Glutamatergic neuron (in vitro differentiated cells): ENCODE measurements at regions not wholly inside any gene's neighbourhood (a gene's known extent, or its start where the extent isn't known, plus 50 kb on each side); places are given as distances from the start of the nearest gene placed in this dataset.

Source experiments
- DNase-seq: peaks from one replicate; pipeline ENCODE4 v3.0.0; 2022
- H3K27ac Mint-ChIP-seq: one replicate; pipeline ENCODE4 v1.8.0; 2020; ENCODE audit warnings: mild to moderate bottlenecking, mixed read lengths, inconsistent platforms; ENCODE audit not compliant: unreplicated experiment
- H3K27me3 Mint-ChIP-seq: one replicate; pipeline ENCODE4 v1.8.0; 2020; ENCODE audit warnings: mild to moderate bottlenecking, moderate library complexity, mixed read lengths, inconsistent platforms; ENCODE audit not compliant: unreplicated experiment
- H3K36me3 Mint-ChIP-seq: one replicate; pipeline ENCODE4 v1.8.0; 2020; ENCODE audit warnings: mild to moderate bottlenecking, mixed read lengths, inconsistent platforms; ENCODE audit not compliant: unreplicated experiment
- H3K4me1 Mint-ChIP-seq: one replicate; pipeline ENCODE4 v1.8.0; 2020; ENCODE audit warnings: mild to moderate bottlenecking, low read depth, mixed read lengths, inconsistent platforms; ENCODE audit not compliant: unreplicated experiment
- H3K4me3 Mint-ChIP-seq: one replicate; pipeline ENCODE4 v1.8.0; 2020; ENCODE audit warnings: mild to moderate bottlenecking, mixed read lengths, inconsistent platforms; ENCODE audit not compliant: unreplicated experiment
- H3K9me3 Mint-ChIP-seq: one replicate; pipeline ENCODE4 v1.8.0; 2020; ENCODE audit warnings: mild to moderate bottlenecking, moderate library complexity, mixed read lengths, inconsistent platforms; ENCODE audit not compliant: unreplicated experiment
- CTCF ChIP-seq: fragments of 200-600 bp; sonication (generic); IDR thresholded peaks from one replicate; pipeline ENCODE4 v1.5.0; 2021; ENCODE audit not compliant: partially characterized antibody, unreplicated experiment

- no peaks in the 10 kb centered on the region for H3K9me3 Mint-ChIP-seq
- no peak overlapping the region for H3K4me3 Mint-ChIP-seq
- no peaks in the 10 kb centered on the region for H3K36me3 Mint-ChIP-seq
- no peak overlapping the region for H3K27ac Mint-ChIP-seq
- H3K27me3 Mint-ChIP-seq, result peaks cover 1% of the 10 kb centered on the region
- DNase-seq, result no peak
- TF ChIP-seq CTCF, result no peak
- peaks cover 9% of the 10 kb centered on the region for H3K4me1 Mint-ChIP-seq
These were observed 144.8 kb downstream of the SUCLG1 start for GRCh38 chr2:84314250-84314649.

GRCh38 chr2:84309281-84309680 is 149.8 kb downstream of the SUCLG1 start:
- Mint-ChIP-seq H3K4me3 (no peak overlapping the region), H3K36me3 (peaks cover 31% of the 10 kb centered on the region), H3K4me1 (no peaks in the 10 kb centered on the region), H3K9me3 (peaks cover 7% of the 10 kb centered on the region), H3K27ac (no peak overlapping the region), H3K27me3 (no peaks in the 10 kb centered on the region)
- TF ChIP-seq CTCF, result no peak
- DNase-seq, result no peak

- DNase-seq, result peak; percentile 28
- H3K27me3 Mint-ChIP-seq, result peaks cover 4% of the 10 kb centered on the region
- H3K9me3 Mint-ChIP-seq, result peaks cover 10% of the 10 kb centered on the region
- no peak overlapping the region for H3K27ac Mint-ChIP-seq
- H3K36me3 Mint-ChIP-seq, result peaks cover 31% of the 10 kb centered on the region
- peaks cover 18% of the 10 kb centered on the region for H3K4me1 Mint-ChIP-seq
- TF ChIP-seq CTCF, result no peak
- H3K4me3 Mint-ChIP-seq, result no peak overlapping the region
These were observed 152.7 kb downstream of the SUCLG1 start for GRCh38 chr2:84306361-84306760.

- H3K27me3 Mint-ChIP-seq, result peaks cover 6% of the 10 kb centered on the region
- peaks cover 30% of the 10 kb centered on the region for H3K4me1 Mint-ChIP-seq
- H3K4me3 Mint-ChIP-seq, result no peak overlapping the region
- no peak overlapping the region for H3K27ac Mint-ChIP-seq
- DNase-seq, result peak; percentile 55
- peaks cover 10% of the 10 kb centered on the region for H3K9me3 Mint-ChIP-seq
- peak; percentile 82 for TF ChIP-seq CTCF
- peaks cover 29% of the 10 kb centered on the region for H3K36me3 Mint-ChIP-seq
These were observed 156.3 kb downstream of the SUCLG1 start for GRCh38 chr2:84302513-84303412.

- H3K27ac Mint-ChIP-seq, result peak overlapping the region; percentile 25
- no peak for TF ChIP-seq CTCF
- peaks cover 10% of the 10 kb centered on the region for H3K9me3 Mint-ChIP-seq
These were observed 157.4 kb downstream of the SUCLG1 start for GRCh38 chr2:84301717-84302116.

More at GRCh38 chr2:84301717-84302116, 157.4 kb downstream of the SUCLG1 start:
- Mint-ChIP-seq H3K4me3 (no peak overlapping the region), H3K27me3 (peaks cover 6% of the 10 kb centered on the region), H3K36me3 (peaks cover 19% of the 10 kb centered on the region), H3K4me1 (peaks cover 30% of the 10 kb centered on the region)
- DNase-seq, result peak; percentile 36
